Epithelial cell of proximal tubule (primary cell): ENCODE measurements at regions not wholly inside any gene's neighbourhood (a gene's known extent, or its start where the extent isn't known, plus 50 kb on each side); places are given as distances from the start of the nearest gene placed in this dataset.
"Not testable (repeated sequence)": the region's sequence is repeated elsewhere in the genome, so short reads cannot be mapped to it uniquely, and the experiment has no call there.

Experiments used
- DNase-seq: peaks from one replicate; pipeline ENCODE4 v3.0.0-alpha.2; 2011; ENCODE audit warnings: low read depth
- H3K4me3 ChIP-seq: 2 replicates; pipeline ENCODE4 v1.5.1; 2011; ENCODE audit warnings: low read depth, mild to moderate bottlenecking, low read length
- CTCF ChIP-seq: conservative IDR thresholded peaks from 2 replicates; pipeline ENCODE4 v1.5.1; 2012; ENCODE audit warnings: low read depth, mild to moderate bottlenecking, low read length

- no peak for DNase-seq
- TF ChIP-seq CTCF, result no peak
- H3K4me3 ChIP-seq, result no peak overlapping the region
Measured at GRCh38 chrX:84865113-84865512, 138.6 kb upstream of the APOOL start.

- H3K4me3 ChIP-seq, DNase-seq: not testable (repeated sequence)
Measured at GRCh38 chrX:84870281-84870680, 133.4 kb upstream of the APOOL start.

- DNase-seq, H3K4me3 ChIP-seq: not testable (repeated sequence)
Measured at GRCh38 chrX:84872160-84872771, 131.4 kb upstream of the APOOL start.

GRCh38 chrX:84873176-84873575, 130.5 kb upstream of the APOOL start:
- DNase-seq, result no peak
- H3K4me3 ChIP-seq, result no peak overlapping the region
- no peak for TF ChIP-seq CTCF

- TF ChIP-seq CTCF, result no peak
- no peak for DNase-seq
- no peak overlapping the region for H3K4me3 ChIP-seq
Measured at GRCh38 chrX:84876876-84877275, 126.8 kb upstream of the APOOL start.

GRCh38 chrX:84893897-84894296, 109.8 kb upstream of the APOOL start:
- no peak overlapping the region for H3K4me3 ChIP-seq
- no peak for DNase-seq
- TF ChIP-seq CTCF, result no peak

- peak; percentile 37 for TF ChIP-seq CTCF
- no peak overlapping the region for H3K4me3 ChIP-seq
- no peak for DNase-seq
Measured at GRCh38 chrX:84907324-84907968, 96.2 kb upstream of the APOOL start.

- no peak for DNase-seq
- TF ChIP-seq CTCF, result no peak
- no peak overlapping the region for H3K4me3 ChIP-seq
Measured at GRCh38 chrX:84909151-84909550, 94.5 kb upstream of the APOOL start.
